Activated naive CD4-positive, alpha-beta T cell (primary cell): ENCODE measurements at regions not wholly inside any gene's neighbourhood (a gene's known extent, or its start where the extent isn't known, plus 50 kb on each side); places are given as distances from the start of the nearest gene placed in this dataset.

Experiments
- DNase-seq, 4 experiments: peaks; one replicate each; lab custom pipeline; 2025; lab: John Stamatoyannopoulos, UW

- DNase-seq: no peak
Observed at GRCh38 chr7:22586786-22587140, 86.8 kb upstream of the STEAP1B start.

GRCh38 chr7:22586101-22586785 lies 86.3 kb upstream of the STEAP1B start:
- DNase-seq: no peak

DNA sequence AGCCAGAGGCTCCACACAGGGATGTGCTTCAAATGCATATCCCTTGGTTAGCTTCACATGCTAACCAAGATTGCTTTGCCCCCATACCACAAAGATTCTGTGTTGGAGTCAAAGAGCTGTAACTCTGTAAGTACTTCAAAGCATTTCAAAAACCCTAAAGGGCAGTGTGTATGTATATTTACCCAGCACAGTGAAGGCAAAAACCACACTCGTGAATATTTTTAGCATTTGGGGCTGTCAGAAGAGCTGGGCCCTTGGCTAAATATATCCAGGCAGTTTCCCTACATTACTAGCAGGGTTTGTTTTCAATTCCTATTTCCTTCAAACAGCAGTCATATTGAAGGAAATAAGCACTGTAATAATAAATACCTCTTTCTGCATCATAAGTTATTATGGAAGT lies 84.2 kb upstream of the STEAP1B start:
- no peak for DNase-seq

DNA sequence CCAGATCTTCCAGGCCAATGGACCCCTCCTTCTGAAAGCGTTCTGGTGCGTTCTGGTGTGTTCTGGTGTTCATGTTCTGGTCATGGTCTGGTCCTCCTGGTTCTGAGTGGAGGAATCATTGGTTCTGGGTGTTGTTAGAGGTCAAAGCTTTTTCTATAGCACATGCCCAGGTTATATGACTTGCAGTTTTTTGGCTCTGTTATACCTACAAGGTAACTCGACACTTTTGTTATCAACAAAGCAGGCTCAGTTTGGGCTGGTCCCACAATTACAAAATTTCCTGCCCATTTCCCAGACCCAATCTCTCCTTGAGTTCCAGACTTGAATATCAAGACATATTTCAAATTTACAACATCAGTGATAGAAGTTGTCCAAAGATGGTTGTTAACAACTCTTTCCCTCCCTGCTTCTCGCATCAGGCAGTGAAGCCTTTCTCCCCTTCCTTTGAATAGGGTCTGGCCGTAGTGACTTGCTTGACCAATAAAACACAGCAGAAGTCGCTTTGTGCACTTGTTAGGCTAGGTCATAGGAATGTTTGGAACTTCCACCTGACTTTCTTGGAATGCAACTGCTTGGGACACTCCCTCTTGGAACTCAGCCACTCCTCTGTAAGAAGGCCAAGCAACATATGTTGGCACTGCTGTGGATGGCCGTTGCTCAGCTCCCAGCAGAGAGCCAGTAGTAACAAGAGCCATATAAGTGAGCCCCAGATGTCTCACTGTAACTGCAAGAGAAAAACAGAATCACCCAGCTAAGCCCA lies 83.1 kb upstream of the STEAP1B start:
- DNase-seq: no peak

GRCh38 chr7:22581099-22581498 lies 81.1 kb upstream of the STEAP1B start:
- no peak for DNase-seq

DNA sequence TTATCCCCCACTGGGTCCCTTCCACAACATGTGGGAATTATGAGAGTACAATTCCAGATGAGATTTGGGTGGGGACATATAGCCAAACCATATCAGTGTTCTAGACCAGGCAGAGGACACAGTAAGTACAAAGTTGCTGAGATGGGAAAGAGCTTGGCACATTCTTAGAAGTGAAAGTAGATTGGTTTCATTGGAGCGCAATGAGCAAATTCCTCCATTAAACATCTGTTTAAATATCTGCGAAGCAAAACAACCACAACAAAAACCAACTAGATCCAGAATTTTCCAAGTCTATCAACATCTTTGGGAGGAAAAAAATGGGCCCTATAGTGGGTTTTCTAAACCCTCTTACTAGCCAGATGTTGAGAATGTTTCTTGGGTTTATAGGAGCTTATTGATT lies 80.0 kb upstream of the STEAP1B start:
- DNase-seq: no peak

- no peak for DNase-seq
Observed at GRCh38 chr7:22578007-22578733, 78.2 kb upstream of the STEAP1B start.

- DNase-seq: no peak
Observed at GRCh38 chr7:22577470-22578001, 77.5 kb upstream of the STEAP1B start.

- DNase-seq: no peak
Observed at GRCh38 chr7:22576612-22577469, 76.9 kb upstream of the STEAP1B start.

GRCh38 chr7:22574754-22575520 lies 74.9 kb upstream of the STEAP1B start:
- DNase-seq: no peak

- DNase-seq: no peak
Observed at GRCh38 chr7:22572937-22573336, 72.9 kb upstream of the STEAP1B start.

GRCh38 chr7:22572292-22572691 lies 72.3 kb upstream of the STEAP1B start:
- DNase-seq: no peak

DNA sequence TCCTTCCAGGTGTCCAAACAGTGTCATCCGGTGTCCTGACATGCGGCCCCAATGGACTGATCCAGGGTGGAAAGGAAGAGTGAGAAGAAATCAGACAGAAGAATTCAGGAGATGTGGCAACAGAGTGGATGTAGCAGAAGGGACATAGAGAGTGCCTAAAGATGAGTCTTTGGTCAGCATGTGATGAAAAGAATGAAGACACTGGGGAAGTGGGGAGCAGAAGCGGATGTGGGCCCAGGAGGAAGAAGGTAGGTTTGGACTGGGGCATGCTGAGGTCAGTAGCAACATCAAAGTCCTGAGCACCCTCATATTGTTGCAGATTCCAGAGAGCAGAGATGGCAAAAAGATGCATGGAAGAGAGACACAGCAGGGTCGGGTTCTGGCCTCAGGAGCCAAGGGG lies 71.8 kb upstream of the STEAP1B start:
- no peak for DNase-seq

- DNase-seq: no peak
Observed at GRCh38 chr7:22569586-22570321, 69.8 kb upstream of the STEAP1B start.

- DNase-seq: no peak
Observed at GRCh38 chr7:22566592-22566991, 66.6 kb upstream of the STEAP1B start.

- DNase-seq: no peak
Observed at GRCh38 chr7:22566176-22566575, 66.2 kb upstream of the STEAP1B start.

GRCh38 chr7:22565315-22565811 lies 65.4 kb upstream of the STEAP1B start:
- no peak for DNase-seq

DNA sequence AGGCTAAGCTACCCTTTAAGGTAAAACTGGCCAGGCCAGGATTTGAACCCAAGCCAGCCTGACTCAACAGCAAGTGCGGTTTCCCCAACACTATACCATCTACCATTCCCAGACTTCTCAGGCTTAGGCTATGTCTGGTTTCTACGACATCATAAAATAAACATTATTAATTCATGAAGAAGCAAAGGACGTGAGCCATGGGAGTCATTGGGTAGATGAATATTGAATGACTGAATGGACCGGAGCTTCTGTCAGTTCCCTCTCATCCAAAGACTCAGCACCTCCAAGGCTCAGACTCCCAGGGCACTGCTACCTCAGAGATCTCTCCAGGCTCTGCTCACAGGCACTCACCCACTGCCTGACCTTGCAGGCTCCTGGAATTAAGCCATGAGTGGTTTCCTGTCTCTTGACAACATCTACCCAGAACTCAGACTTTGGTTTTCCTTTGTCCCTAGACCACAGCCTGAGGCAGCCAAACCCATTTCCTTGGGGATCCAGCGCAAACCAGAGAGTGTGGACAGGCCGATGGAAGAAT lies 64.6 kb upstream of the STEAP1B start:
- DNase-seq: no peak

GRCh38 chr7:22563621-22564241 lies 63.7 kb upstream of the STEAP1B start:
- DNase-seq: no peak
